HG03159 (cell line): ENCODE measurements at regions not wholly inside any gene's neighbourhood (a gene's known extent, or its start where the extent isn't known, plus 50 kb on each side); places are given as distances from the start of the nearest gene placed in this dataset.
A peak's percentile ranks its signal among the peaks of the same experiment; 100 is the strongest.
"Not testable (repeated sequence)": the region's sequence is repeated elsewhere in the genome, so short reads cannot be mapped to it uniquely, and the experiment has no call there.

Experiments
- ATAC-seq: cut with Tn5 transposase; IDR thresholded peaks from one replicate; pipeline ENCODE4 v1.9.1; 2021; ENCODE audit warnings: mild to moderate bottlenecking, moderate library complexity; ENCODE audit not compliant: unreplicated experiment

- ATAC-seq: no peak
Observed at GRCh38 chr12:131445184-131445774, 265.6 kb upstream of the SFSWAP start.

GRCh38 chr12:131445795-131446194, 265.1 kb upstream of the SFSWAP start:
- ATAC-seq: no peak

GRCh38 chr12:131447636-131448035, 263.3 kb upstream of the SFSWAP start:
- ATAC-seq: not testable (repeated sequence)

GRCh38 chr12:131448254-131448795, 262.6 kb upstream of the SFSWAP start:
- no peak for ATAC-seq

GRCh38 chr12:131449027-131449426, 261.9 kb upstream of the SFSWAP start:
- ATAC-seq: no peak

DNA sequence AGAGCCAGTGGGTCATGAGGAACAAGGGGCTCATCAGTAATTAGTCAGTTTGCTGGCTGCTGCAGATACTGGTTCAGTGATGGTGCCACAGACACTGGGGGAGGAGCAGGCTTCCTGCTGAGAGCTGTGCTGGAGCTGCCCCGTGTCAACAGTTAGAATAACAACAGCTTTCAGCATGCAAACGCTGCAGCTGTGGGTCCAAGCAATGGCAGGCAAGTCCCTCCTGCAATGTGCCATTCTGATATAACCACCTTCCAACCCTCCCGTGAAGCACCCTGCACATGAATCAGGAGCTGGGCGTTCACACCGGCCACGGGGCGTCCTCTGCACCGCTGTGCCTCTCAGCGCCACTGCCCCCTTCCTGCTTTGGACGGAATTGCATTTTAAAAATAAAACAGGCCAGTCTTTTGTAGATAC, 258.4 kb upstream of the SFSWAP start:
- ATAC-seq: no peak

- peak; percentile 98 for ATAC-seq
Observed at GRCh38 chr12:131454418-131455217, 256.3 kb upstream of the SFSWAP start.

DNA sequence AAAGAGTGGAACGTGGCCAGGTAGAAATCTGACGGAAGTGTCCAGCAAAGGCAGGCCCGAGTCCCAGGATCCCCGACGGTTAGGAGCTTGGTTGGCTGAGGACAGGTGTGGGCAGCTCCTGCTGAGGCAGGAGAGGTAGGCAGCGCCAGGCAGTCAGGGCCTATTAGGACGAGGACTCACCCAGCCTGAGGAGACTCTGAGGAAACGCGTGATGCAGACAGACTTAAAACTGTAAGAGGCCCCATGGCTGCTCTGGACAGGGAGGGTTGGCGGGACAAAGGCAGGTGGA, 255.7 kb upstream of the SFSWAP start:
- ATAC-seq: no peak

DNA sequence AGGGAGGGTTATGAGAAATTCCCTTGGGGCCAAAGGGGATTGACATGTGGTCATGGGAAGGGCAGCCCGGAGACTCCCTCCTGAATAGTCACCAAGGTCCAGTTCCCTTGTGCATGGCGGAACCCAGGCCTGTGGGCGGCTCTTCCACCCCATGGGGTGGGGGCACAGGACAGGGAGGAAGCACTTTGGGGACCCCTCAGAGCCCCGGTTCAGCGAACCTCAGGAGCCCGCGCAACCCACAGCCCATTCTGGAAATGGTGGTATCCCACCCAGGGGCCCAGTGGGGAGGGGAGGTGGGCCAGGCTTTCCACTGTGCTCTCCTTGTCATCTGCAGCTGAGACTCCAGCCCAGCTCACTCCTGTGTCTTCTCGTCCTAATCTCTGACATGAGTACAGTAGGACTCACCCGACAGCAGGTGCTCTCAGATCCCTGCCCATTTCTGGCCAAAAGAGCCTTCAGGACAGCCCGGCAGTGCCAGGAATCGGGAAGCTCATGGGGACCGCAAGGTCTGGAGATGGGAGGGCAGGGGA, 255.2 kb upstream of the SFSWAP start:
- no peak for ATAC-seq

- no peak for ATAC-seq
Observed at GRCh38 chr12:131456301-131457027, 254.4 kb upstream of the SFSWAP start.

- ATAC-seq: no peak
Observed at GRCh38 chr12:131457028-131457310, 253.9 kb upstream of the SFSWAP start.

DNA sequence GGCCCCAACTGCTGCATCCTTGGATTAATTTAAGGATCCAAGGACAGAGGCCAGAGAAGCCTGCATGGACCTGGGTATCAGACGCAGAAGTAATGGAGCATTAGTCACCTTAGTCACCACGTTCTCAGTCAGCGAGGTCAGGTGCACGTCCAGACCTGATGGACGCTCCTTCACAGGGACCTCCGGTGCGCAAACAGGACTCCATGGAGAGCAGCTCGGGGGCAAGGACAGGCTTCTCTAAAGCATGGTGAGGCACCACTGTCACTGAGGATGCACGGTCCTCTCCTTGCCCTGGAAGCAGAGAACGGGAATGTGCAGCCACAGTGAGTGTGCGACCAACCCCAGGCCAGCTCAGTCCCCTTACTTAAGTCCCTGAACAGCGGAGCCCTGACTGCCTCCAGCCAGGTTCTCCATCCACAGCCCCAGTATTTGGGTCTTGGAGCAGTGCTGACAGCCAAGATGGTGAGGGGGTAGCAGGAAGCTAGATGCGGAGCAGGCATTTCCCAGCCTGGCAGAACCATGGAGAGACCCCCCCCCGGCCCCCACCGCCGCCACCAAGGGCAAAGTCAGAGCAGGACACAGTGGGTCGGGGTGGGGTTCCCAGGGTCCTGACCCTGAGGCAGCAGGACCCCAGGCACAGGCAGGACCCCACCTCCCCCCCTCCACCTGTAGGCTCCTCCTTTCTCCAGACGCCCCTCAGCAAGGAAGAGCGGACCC, 253.4 kb upstream of the SFSWAP start:
- ATAC-seq: no peak

GRCh38 chr12:131458048-131458374, 252.9 kb upstream of the SFSWAP start:
- ATAC-seq: no peak

DNA sequence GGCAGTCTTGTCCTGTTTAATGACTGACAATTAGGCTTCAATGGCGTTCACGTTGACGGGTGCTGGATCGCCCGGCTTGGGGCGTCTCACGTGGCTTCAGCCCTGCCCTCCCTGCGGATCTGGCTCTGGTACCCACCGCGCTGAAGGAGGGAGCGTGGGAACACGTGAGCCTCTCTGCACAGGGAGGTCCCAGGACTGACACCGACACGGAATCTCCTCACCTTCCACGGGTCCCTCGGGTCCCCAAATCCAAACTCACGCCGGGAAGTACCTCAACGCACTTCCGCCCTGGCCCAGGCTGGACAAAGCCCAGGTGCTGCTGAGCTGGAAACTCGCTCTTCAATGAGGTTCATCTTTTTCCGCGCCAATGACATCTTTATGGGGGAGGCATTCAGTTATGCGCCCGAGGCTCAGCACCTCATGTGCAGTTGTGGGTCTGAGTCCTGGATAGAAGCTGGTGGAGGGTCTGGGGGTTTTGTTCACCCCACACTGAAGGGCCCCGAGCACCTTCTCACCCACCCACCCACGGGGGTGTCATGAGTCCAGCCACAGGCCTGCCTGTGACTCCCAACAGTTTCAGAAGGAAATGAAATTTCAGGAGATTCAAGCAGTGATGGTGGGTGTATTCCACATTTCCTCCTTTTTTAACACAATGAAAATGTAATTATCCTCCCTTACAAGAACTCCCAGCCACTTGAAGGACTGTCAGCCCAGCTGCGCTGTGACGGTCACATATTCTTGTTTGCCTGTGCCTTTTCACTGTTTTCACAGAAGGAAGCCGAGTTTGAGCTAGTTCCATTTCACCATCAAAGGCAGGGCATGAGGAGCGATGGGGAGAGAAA, 251.7 kb upstream of the SFSWAP start:
- no peak for ATAC-seq

DNA sequence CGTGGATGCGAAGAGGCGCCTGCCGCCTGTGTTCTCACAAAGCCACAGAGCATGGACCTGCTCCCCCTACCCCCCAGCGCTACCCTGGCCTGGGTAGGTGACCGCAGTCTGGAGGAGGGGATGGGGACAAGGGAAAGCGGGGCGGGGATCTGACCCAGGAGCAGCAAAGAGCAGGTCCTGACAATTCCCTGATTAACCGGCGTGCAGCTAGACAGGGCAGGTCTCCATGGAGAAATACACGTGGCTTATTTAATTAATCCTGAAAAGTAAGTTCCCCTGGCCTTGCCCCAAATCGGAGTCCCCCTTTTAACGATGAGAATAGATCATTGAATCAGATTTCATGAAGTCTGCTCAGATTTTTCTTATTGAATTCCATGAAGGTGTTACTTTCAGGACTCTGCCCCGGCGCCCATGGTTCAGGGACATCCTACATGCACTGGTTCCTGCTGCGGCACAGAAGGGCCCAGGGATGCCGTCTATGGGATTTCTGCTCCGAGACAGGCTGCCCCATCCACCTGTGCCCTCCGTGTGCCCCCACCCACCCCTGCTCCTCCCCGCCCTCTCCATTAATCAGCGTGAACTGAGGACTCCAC, 251.0 kb upstream of the SFSWAP start:
- ATAC-seq: no peak

DNA sequence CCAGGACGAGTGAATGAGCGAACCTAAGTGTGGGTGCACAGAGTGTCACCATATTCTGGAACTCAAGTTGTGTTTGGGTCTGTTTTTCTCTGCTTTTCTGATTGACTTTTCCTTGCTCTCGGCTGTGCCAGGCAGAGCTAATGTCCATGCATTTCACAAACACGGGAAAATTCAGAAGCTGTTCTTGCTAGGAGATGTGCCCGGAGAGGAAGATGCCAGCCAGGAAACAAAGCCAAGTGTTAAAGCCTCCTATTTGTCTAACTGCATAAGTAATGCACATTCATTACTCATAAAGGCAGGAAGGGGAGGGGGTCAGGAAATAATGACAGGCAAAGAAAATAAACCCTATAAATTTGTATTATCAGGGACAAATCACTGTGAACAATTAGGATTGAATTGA, 250.4 kb upstream of the SFSWAP start:
- ATAC-seq: no peak

DNA sequence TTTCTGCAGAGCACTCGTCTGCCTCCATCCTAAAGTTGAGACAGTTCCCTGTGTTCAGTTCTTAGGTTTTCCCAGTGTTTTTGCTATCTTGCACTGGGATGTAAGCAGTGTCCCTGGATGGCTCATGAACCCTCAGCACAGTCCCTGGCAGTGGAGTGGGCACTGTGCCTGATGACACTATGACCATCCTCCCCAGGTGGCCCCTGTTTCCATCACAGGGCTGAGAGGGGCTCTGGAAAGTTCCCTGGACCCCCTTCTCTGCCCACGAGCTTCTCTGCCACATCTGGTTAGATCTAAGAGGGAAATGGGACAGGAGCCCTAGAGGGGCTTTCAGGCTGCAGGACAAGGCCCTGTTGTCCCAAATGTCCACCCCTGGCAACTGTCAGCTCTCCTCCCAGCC, 249.8 kb upstream of the SFSWAP start:
- ATAC-seq: no peak

GRCh38 chr12:131463174-131463573, 247.7 kb upstream of the SFSWAP start:
- ATAC-seq: no peak

DNA sequence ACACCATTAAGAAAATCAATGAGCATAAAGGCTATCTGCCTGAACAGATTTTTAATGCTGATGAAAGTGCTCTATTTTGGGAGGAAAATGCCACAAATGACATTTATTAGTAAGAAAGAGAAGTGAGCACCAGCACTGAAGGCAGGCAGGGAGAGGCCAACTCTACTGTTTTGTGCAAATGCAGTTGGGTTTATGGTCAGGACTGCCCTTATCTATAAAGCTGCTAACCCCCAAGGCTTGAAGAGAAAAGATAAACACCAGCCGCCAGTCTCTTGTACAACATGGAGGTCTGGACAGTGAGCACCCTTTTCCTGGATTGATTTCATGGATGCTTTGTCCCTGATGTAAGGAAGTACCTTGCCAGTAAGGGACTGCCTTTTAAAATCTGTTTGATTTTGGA, 246.8 kb upstream of the SFSWAP start:
- ATAC-seq: no peak

GRCh38 chr12:131466306-131466705, 244.6 kb upstream of the SFSWAP start:
- no peak for ATAC-seq
